GM12878 (cell line): ENCODE measurements at regions not wholly inside any gene's neighbourhood (a gene's known extent, or its start where the extent isn't known, plus 50 kb on each side); places are given as distances from the start of the nearest gene placed in this dataset.
A peak's percentile ranks its signal among the peaks of the same experiment; 100 is the strongest.

Experiments used
- ATAC-seq: fragments of 200-7000 bp; cut with Tn5 transposase; 3 replicates; pipeline ENCODE4 v1.9.1; 2020; ENCODE audit warnings: mild to moderate bottlenecking, moderate library complexity
- BruUV-seq: library from RNA; stranded (reverse); fragments of 400-500 nt; replicated peaks from 2 replicates; lab custom pipeline; 2021; lab: Mats Ljungman, UMichigan
- CTCF ChIA-PET: fragments of 300-600 bp; sonication (Branson Sonifier 250); formaldehyde crosslinking; extraction: SDS; loops from one replicate; lab custom pipeline; 2021; ENCODE audit warnings: inconsistent platforms; lab: Yijun Ruan, JAX
- POLR2A ChIA-PET: fragments of 350-600 bp; formaldehyde crosslinking; extraction: SDS; loops from one replicate; lab custom pipeline; 2021; ENCODE audit warnings: inconsistent platforms; lab: Charles Lee
- RAD21 ChIA-PET: fragments of 300-600 bp; sonication (Branson Sonifier 250); formaldehyde crosslinking; loops from one replicate; lab custom pipeline; 2023; ENCODE audit warnings: antibody characterized with exemption; ENCODE audit not compliant: unreplicated experiment; lab: Charles Lee
- SMC1A ChIA-PET: fragments of 300-600 bp; sonication (Branson Sonifier 250); formaldehyde crosslinking; loops from one replicate; lab custom pipeline; 2023; ENCODE audit not compliant: unreplicated experiment, uncharacterized antibody; lab: Charles Lee
- DNase-seq: peaks from one replicate; pipeline ENCODE4 v3.0.0-alpha.2; 2011; ENCODE audit warnings: low read depth, low spot score
- FAIRE-seq: peaks from 3 replicates; lab custom pipeline; 2011; peaks lifted over from hg19 to GRCh38; lab: Jason Lieb, UNC
- H2AFZ ChIP-seq: 2 replicates; pipeline ENCODE4 v1.6.0; 2011; ENCODE audit warnings: low read depth, low read length, control low read depth; ENCODE audit not compliant: control insufficient read depth
- H3K27ac ChIP-seq: 2 replicates; pipeline ENCODE4 v1.5.1; 2011; ENCODE audit warnings: control low read depth; ENCODE audit not compliant: control insufficient read depth, insufficient read depth
- H3K27me3 ChIP-seq, 2 experiments: replicated peaks in 1 of 2; 2 replicates each; pipeline versions ENCODE4 v1.6.0 to v1.6.1; 2011; ENCODE audit warnings: low read length in 1 of 2; ENCODE audit not compliant: control insufficient read depth in 2 of 2, insufficient read depth in 2 of 2
- H3K36me3 ChIP-seq, 2 experiments: 2 replicates each; pipeline ENCODE4 v1.5.1; 2011; ENCODE audit warnings: low read length in 1 of 2; ENCODE audit not compliant: control insufficient read depth in 2 of 2, insufficient read depth in 2 of 2
- H3K4me1 ChIP-seq: 2 replicates; pipeline ENCODE4 v1.6.1; 2011; ENCODE audit warnings: mild to moderate bottlenecking, low read length, moderate library complexity, mixed read lengths; ENCODE audit not compliant: control insufficient read depth, insufficient read depth
- H3K4me2 ChIP-seq: 2 replicates; pipeline ENCODE4 v1.6.0; 2011; ENCODE audit warnings: control low read depth; ENCODE audit not compliant: control insufficient read depth, insufficient read depth
- H3K4me3 ChIP-seq: fragments of 200-600 bp; sonication (generic); 2 replicates; pipeline ENCODE4 v1.5.1; 2016
- H3K79me2 ChIP-seq: 2 replicates; pipeline ENCODE4 v1.6.0; 2011; ENCODE audit warnings: low read length; ENCODE audit not compliant: control insufficient read depth, insufficient read depth
- H3K9ac ChIP-seq: 2 replicates; pipeline ENCODE4 v1.8.0; 2011; ENCODE audit warnings: low read length, control low read depth, mixed read lengths; ENCODE audit not compliant: control insufficient read depth, insufficient read depth
- H3K9me3 ChIP-seq: replicated peaks from 3 replicates; pipeline ENCODE4 v1.5.1; 2011; ENCODE audit warnings: mild to moderate bottlenecking, low read length; ENCODE audit not compliant: control insufficient read depth, insufficient read depth
- H4K20me1 ChIP-seq: 2 replicates; pipeline ENCODE4 v1.6.0; 2011; ENCODE audit not compliant: control insufficient read depth, insufficient read depth
- BRCA1 ChIP-seq: IDR thresholded peaks from 2 replicates; pipeline ENCODE4 v1.6.1; 2011; ENCODE audit warnings: low read depth, low read length, improper control_type of control experiment
- E2F4 ChIP-seq: IDR thresholded peaks from 2 replicates; pipeline ENCODE4 v1.6.1; 2012; ENCODE audit warnings: low read depth, low read length, improper control_type of control experiment
- E4F1 ChIP-seq: fragments of 450-650 bp; IDR thresholded peaks from 2 replicates; pipeline ENCODE4 v1.6.1; 2018; ENCODE audit warnings: borderline replicate concordance, mild to moderate bottlenecking; ENCODE audit not compliant: partially characterized antibody
- EED ChIP-seq: sonication (generic); IDR thresholded peaks from 2 replicates; pipeline ENCODE4 v1.6.1; 2016; ENCODE audit warnings: antibody characterized with exemption, low read depth
- IKZF1 ChIP-seq: fragments of 450-650 bp; conservative IDR thresholded peaks from 2 replicates; pipeline ENCODE4 v1.6.1; 2017; ENCODE audit warnings: antibody characterized with exemption, mild to moderate bottlenecking
- KAT2A ChIP-seq: conservative IDR thresholded peaks from 2 replicates; pipeline ENCODE4 v1.6.1; 2011; ENCODE audit warnings: low read depth, low read length; ENCODE audit not compliant: control insufficient read depth
- MXI1 ChIP-seq: fragments of 150-350 bp; IDR thresholded peaks from 2 replicates; pipeline ENCODE4 v1.6.1; 2011; ENCODE audit warnings: low read depth, mild to moderate bottlenecking, inconsistent platforms, low read length, improper control_type of control experiment
- NFIC ChIP-seq: IDR thresholded peaks from 2 replicates; pipeline ENCODE4 v1.6.1; 2012; ENCODE audit warnings: low read depth, mild to moderate bottlenecking, inconsistent platforms, low read length, moderate library complexity
- RAD21 ChIP-seq: IDR thresholded peaks from 2 replicates; pipeline ENCODE4 v1.6.1; 2011; ENCODE audit warnings: mild to moderate bottlenecking, low read depth, low read length, moderate library complexity; ENCODE audit not compliant: insufficient read depth
- RELA ChIP-seq: fragments of 450-650 bp; IDR thresholded peaks from 2 replicates; pipeline ENCODE4 v1.8.0; 2014; ENCODE audit warnings: borderline replicate concordance; ENCODE audit not compliant: partially characterized antibody
- RUNX3 ChIP-seq: IDR thresholded peaks from 2 replicates; pipeline ENCODE4 v1.6.1; 2012; ENCODE audit warnings: low read length, inconsistent platforms
- SREBF1 ChIP-seq: IDR thresholded peaks from 2 replicates; pipeline ENCODE4 v1.6.1; 2012; ENCODE audit warnings: mild to moderate bottlenecking, low read length
- STAT3 ChIP-seq: IDR thresholded peaks from 2 replicates; pipeline ENCODE4 v1.6.1; 2011; ENCODE audit warnings: low read depth, low read length, improper control_type of control experiment
- TCF12 ChIP-seq: IDR thresholded peaks from 2 replicates; pipeline ENCODE4 v1.6.1; 2011; ENCODE audit warnings: low read depth, mild to moderate bottlenecking, low read length
- YBX1 ChIP-seq: fragments of 450-650 bp; IDR thresholded peaks from 2 replicates; pipeline ENCODE4 v1.6.1; 2016; ENCODE audit warnings: antibody characterized with exemption
- WGBS: methylation state at CpG from one replicate; pipeline ENCODE4 v1.1.6; 2016; ENCODE audit warnings: low lambda C conversion rate; ENCODE audit not compliant: insufficient replicate concordance, insufficient coverage; ENCODE audit errors: missing lambda C conversion rate; 5-methylcytosine and 5-hydroxymethylcytosine counted together
- in situ Hi-C: fragments of 300-500 bp; cut with MboI; formaldehyde crosslinking; loops from 9 replicates; pipeline ENCODE4 v1.14.3; 2018; ENCODE audit warnings: mixed read lengths
- intact Hi-C: fragments of 100-400 bp; cut with micrococcal nuclease; formaldehyde crosslinking; loops from one replicate; pipeline ENCODE4 v1.14.2; 2022; ENCODE audit not compliant: unreplicated experiment
- TF ChIP-seq, protein P1 (sequence below): fragments of 450-650 bp; IDR thresholded peaks from 2 replicates; pipeline ENCODE4 v1.6.1; 2017; ENCODE audit warnings: borderline replicate concordance
- TF ChIP-seq, protein P2 (sequence below), 3 experiments: IDR thresholded peaks in 2 of 3; conservative IDR thresholded peaks in 1 of 3; 2 replicates each; pipeline ENCODE4 v1.5.1; 2011; ENCODE audit warnings: low read depth in 3 of 3, low read length in 3 of 3, mild to moderate bottlenecking in 3 of 3, control low read depth in 2 of 3, moderate library complexity in 2 of 3, inconsistent platforms in 1 of 3, mixed read lengths in 1 of 3; ENCODE audit not compliant: control insufficient read depth in 2 of 3, insufficient read depth in 1 of 3; ENCODE audit errors: extremely low read depth in 1 of 3

GRCh38 chr2:147227313-147227712 lies 617.5 kb upstream of the ACVR2A start (continued):
- TF ChIP-seq EED (0 out of 2 replicates have a peak, but pooled peaks have one; percentile 15), SREBF1 (no peak), TCF12 (no peak), RAD21 (no peak), IKZF1 (no peak), NFIC (0 out of 2 replicates have a peak, but pooled peaks have one; percentile 29), MXI1 (no peak)
- TF ChIP-seq, protein P1, sequence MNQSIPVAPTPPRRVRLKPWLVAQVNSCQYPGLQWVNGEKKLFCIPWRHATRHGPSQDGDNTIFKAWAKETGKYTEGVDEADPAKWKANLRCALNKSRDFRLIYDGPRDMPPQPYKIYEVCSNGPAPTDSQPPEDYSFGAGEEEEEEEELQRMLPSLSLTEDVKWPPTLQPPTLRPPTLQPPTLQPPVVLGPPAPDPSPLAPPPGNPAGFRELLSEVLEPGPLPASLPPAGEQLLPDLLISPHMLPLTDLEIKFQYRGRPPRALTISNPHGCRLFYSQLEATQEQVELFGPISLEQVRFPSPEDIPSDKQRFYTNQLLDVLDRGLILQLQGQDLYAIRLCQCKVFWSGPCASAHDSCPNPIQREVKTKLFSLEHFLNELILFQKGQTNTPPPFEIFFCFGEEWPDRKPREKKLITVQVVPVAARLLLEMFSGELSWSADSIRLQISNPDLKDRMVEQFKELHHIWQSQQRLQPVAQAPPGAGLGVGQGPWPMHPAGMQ, result no peak

- DNase-seq (no peak), FAIRE-seq (no peak), ATAC-seq (no peak)
- BruUV-seq, result no TSS peak
- in situ Hi-C loops, result no loop called here
- Histone ChIP-seq H3K4me2 (no peak overlapping the region), H3K27me3 (no peaks in the 10 kb centered on the region), H3K4me3 (no peak overlapping the region), H3K79me2 (no peaks in the 10 kb centered on the region), H3K9me3 (peaks cover 9% of the 10 kb centered on the region; the same call in 2 of the 3 replicates), H3K9ac (no peak overlapping the region), H4K20me1 (no peaks in the 10 kb centered on the region), H3K4me1 (peaks cover 6% of the 10 kb centered on the region; the same call in 1 of the 2 replicates), H3K27ac (no peak overlapping the region), H3K36me3 (no peaks in the 10 kb centered on the region; a peak in 1 of 4 replicates), H2AFZ (no peak overlapping the region; the same call in 1 of the 2 replicates)
- CTCF ChIA-PET, result interaction anchor here (0.7 to 0.9 kb wide), 2 partner anchors 41 to 52 kb away, joined by 3 read pairs; no protein-coding TSS in a partner anchor
- SMC1A ChIA-PET, result interaction anchor here (0.7 to 1.8 kb wide), 5 partner anchors 8 to 711 kb away, joined by 3 to 4 read pairs (median 3); no protein-coding TSS in a partner anchor
- RAD21 ChIA-PET, result interaction anchor here (1.0 to 1.5 kb wide), 3 partner anchors 8 to 43 kb away, joined by 3 to 5 read pairs (median 5); no protein-coding TSS in a partner anchor
- intact Hi-C loops, result no loop called here
- POLR2A ChIA-PET, result no interaction called here
- WGBS, result 91% methylated on average over 2 of the region's 2 CpGs
- TF ChIP-seq BRCA1, result no peak
- TF ChIP-seq, protein P2, sequence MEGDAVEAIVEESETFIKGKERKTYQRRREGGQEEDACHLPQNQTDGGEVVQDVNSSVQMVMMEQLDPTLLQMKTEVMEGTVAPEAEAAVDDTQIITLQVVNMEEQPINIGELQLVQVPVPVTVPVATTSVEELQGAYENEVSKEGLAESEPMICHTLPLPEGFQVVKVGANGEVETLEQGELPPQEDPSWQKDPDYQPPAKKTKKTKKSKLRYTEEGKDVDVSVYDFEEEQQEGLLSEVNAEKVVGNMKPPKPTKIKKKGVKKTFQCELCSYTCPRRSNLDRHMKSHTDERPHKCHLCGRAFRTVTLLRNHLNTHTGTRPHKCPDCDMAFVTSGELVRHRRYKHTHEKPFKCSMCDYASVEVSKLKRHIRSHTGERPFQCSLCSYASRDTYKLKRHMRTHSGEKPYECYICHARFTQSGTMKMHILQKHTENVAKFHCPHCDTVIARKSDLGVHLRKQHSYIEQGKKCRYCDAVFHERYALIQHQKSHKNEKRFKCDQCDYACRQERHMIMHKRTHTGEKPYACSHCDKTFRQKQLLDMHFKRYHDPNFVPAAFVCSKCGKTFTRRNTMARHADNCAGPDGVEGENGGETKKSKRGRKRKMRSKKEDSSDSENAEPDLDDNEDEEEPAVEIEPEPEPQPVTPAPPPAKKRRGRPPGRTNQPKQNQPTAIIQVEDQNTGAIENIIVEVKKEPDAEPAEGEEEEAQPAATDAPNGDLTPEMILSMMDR (IDR thresholded peaks at IDR 0.05 in 2 of 3, conservative IDR thresholded peaks at IDR 0.05 in 1 of 3; ENCODE audit: control insufficient read depth in 2 of 3, extremely low read depth in 1 of 3, insufficient read depth in 1 of 3, low read depth in 3 of 3, low read length in 3 of 3), result no peak
- TF ChIP-seq STAT3, result no peak
- TF ChIP-seq KAT2A, result no peak
- no peak for TF ChIP-seq E2F4
- TF ChIP-seq E4F1, result no peak
- TF ChIP-seq YBX1, result no peak
- TF ChIP-seq RELA, result no peak
- TF ChIP-seq RUNX3, result no peak
Observed at GRCh38 chr2:147224070-147224469, 620.8 kb upstream of the ACVR2A start.
